ENCODE measurements at regions not wholly inside any gene's neighbourhood (a gene's known extent, or its start where the extent isn't known, plus 50 kb on each side); places are given as distances from the start of the nearest gene placed in this dataset.

DNA sequence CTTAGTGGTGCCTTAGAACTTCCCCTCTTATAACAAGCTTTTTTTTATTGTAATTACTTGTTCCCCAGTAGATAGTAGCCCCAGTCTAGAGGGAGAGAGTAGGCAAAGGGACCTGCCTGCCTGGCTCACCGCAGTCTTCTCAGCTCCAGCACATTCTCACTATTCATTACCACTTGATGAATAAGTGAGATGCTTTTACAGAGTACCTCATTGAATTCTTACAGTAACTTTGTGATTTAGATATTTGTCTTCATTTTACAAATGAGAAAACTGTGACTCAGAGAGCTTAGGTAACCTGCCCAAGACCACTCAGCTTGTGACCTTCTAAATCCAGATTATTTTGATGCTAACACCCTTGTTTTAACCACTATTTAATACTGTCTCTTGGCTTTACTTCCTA is 77.8 kb downstream of the CHRNA1 start:
- TF ChIP-seq, protein P1, sequence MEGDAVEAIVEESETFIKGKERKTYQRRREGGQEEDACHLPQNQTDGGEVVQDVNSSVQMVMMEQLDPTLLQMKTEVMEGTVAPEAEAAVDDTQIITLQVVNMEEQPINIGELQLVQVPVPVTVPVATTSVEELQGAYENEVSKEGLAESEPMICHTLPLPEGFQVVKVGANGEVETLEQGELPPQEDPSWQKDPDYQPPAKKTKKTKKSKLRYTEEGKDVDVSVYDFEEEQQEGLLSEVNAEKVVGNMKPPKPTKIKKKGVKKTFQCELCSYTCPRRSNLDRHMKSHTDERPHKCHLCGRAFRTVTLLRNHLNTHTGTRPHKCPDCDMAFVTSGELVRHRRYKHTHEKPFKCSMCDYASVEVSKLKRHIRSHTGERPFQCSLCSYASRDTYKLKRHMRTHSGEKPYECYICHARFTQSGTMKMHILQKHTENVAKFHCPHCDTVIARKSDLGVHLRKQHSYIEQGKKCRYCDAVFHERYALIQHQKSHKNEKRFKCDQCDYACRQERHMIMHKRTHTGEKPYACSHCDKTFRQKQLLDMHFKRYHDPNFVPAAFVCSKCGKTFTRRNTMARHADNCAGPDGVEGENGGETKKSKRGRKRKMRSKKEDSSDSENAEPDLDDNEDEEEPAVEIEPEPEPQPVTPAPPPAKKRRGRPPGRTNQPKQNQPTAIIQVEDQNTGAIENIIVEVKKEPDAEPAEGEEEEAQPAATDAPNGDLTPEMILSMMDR (conservative IDR thresholded peaks at IDR 0.05 in 1 of 2, IDR thresholded peaks at IDR 0.05 in 1 of 2; ENCODE audit: low read depth in 1 of 2, low read length in 2 of 2), result no peak
- no peak for TF ChIP-seq EZH2 (IDR thresholded peaks at IDR 0.05; ENCODE audit: low read length, missing control alignments)
